HTR-8/SVneo (cell line): ENCODE measurements at regions not wholly inside any gene's neighbourhood (a gene's known extent, or its start where the extent isn't known, plus 50 kb on each side); places are given as distances from the start of the nearest gene placed in this dataset.

Experiments
- DNase-seq: peaks from one replicate; pipeline ENCODE4 v3.0.0; 2011; ENCODE audit warnings: low spot score, mixed read lengths; ENCODE audit not compliant: insufficient read length
- FAIRE-seq: peaks from 2 replicates; lab custom pipeline; 2011; peaks lifted over from hg19 to GRCh38; lab: Jason Lieb, UNC

GRCh38 chr3:144128108-144128892 lies 156.7 kb downstream of the DIPK2A start:
- no peak for DNase-seq
- FAIRE-seq = peak; percentile 28

GRCh38 chr3:144129536-144130214 lies 158.1 kb downstream of the DIPK2A start:
- DNase-seq = no peak
- FAIRE-seq = no peak

- FAIRE-seq = no peak
- no peak for DNase-seq
These were observed 169.5 kb downstream of the DIPK2A start for GRCh38 chr3:144141074-144141473.

- FAIRE-seq (no peak), DNase-seq (no peak)
These were observed 169.9 kb downstream of the DIPK2A start for GRCh38 chr3:144141496-144141895.

- FAIRE-seq (peak; percentile 60), DNase-seq (peak; percentile 5)
These were observed 170.7 kb downstream of the DIPK2A start for GRCh38 chr3:144142151-144142840.

GRCh38 chr3:144148356-144148755 lies 176.7 kb downstream of the DIPK2A start:
- FAIRE-seq (no peak), DNase-seq (no peak)

GRCh38 chr3:144151983-144152382 lies 180.4 kb downstream of the DIPK2A start:
- no peak for FAIRE-seq

GRCh38 chr3:144160627-144161026 lies 189.0 kb downstream of the DIPK2A start:
- DNase-seq (no peak), FAIRE-seq (no peak)

More at GRCh38 chr3:144151983-144152382, 180.4 kb downstream of the DIPK2A start:
- no peak for DNase-seq

- FAIRE-seq (peak; percentile 52), DNase-seq (peak; percentile 3)
These were observed 190.4 kb downstream of the DIPK2A start for GRCh38 chr3:144162042-144162441.

- DNase-seq (no peak), FAIRE-seq (no peak)
These were observed 192.7 kb downstream of the DIPK2A start for GRCh38 chr3:144164352-144164751.

GRCh38 chr3:144165482-144165881 lies 193.9 kb downstream of the DIPK2A start:
- DNase-seq = no peak
- FAIRE-seq = no peak

GRCh38 chr3:144167634-144168033 lies 196.0 kb downstream of the DIPK2A start:
- DNase-seq (no peak), FAIRE-seq (no peak)

GRCh38 chr3:144173491-144173890 lies 201.9 kb downstream of the DIPK2A start:
- FAIRE-seq (no peak), DNase-seq (no peak)

GRCh38 chr3:144175644-144176425 lies 204.2 kb downstream of the DIPK2A start:
- DNase-seq = no peak
- no peak for FAIRE-seq

GRCh38 chr3:144177649-144178048 lies 206.0 kb downstream of the DIPK2A start:
- FAIRE-seq = no peak
- DNase-seq = no peak

- DNase-seq (no peak), FAIRE-seq (no peak)
These were observed 207.0 kb downstream of the DIPK2A start for GRCh38 chr3:144178607-144179006.

- DNase-seq = no peak
- no peak for FAIRE-seq
These were observed 209.4 kb downstream of the DIPK2A start for GRCh38 chr3:144181062-144181461.

- no peak for DNase-seq
- no peak for FAIRE-seq
These were observed 210.9 kb downstream of the DIPK2A start for GRCh38 chr3:144182501-144182900.

GRCh38 chr3:144185276-144185675 lies 213.7 kb downstream of the DIPK2A start:
- no peak for DNase-seq
- no peak for FAIRE-seq

GRCh38 chr3:144187531-144188210 lies 216.0 kb downstream of the DIPK2A start:
- FAIRE-seq (no peak), DNase-seq (no peak)
